ENCODE measurements at regions not wholly inside any gene's neighbourhood (a gene's known extent, or its start where the extent isn't known, plus 50 kb on each side); places are given as distances from the start of the nearest gene placed in this dataset.
"Not testable (repeated sequence)": the region's sequence is repeated elsewhere in the genome, so short reads cannot be mapped to it uniquely, and the experiment has no call there.

GRCh38 chr5:33205727-33206410 lies 234.9 kb upstream of the TARS1 start:
- ATAC-seq, result no peak
- Mint-ChIP-seq H3K36me3 (no peaks in the 10 kb centered on the region), H3K27ac (no peak overlapping the region)

GRCh38 chr5:33206962-33207506 lies 233.7 kb upstream of the TARS1 start:
- no peak overlapping the region for H3K4me3 Mint-ChIP-seq
- H3K4me1 Mint-ChIP-seq, result no peaks in the 10 kb centered on the region
- peaks cover 3% of the 10 kb centered on the region for H3K9me3 Mint-ChIP-seq
- no peak for DNase-seq (ENCODE audit: low spot score in 2 of 2)
- no peak for ATAC-seq
- no peak overlapping the region for H3K27ac Mint-ChIP-seq
- H3K36me3 Mint-ChIP-seq, result no peaks in the 10 kb centered on the region

More at GRCh38 chr5:33205727-33206410, 234.9 kb upstream of the TARS1 start:
- Mint-ChIP-seq H3K9me3 (peaks cover 3% of the 10 kb centered on the region), H3K4me3 (no peak overlapping the region), H3K4me1 (no peaks in the 10 kb centered on the region)
- DNase-seq (ENCODE audit: low spot score in 2 of 2), result no peak

DNA sequence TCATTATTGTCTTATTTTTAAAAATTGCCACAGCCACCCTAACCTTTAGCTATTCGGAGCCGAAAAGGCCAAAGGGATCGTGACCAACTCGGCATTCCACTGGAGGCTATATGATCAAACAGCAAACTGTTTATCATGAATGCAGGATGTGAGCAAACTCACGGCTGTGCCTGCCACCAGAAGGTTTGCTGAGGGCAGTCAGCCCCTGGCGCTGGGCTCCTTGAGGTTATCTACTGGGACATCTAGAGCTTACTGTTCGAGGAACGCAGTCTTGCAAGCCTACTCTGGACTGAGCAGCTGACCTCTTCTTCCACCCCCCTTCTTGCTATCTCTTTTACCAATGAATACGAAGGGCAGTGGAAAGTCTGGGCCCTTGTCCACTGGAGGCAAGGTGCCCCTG lies 231.5 kb upstream of the TARS1 start:
- Mint-ChIP-seq H3K4me1 (no peaks in the 10 kb centered on the region), H3K9me3 (no peaks in the 10 kb centered on the region), H3K4me3 (no peak overlapping the region), H3K27ac (no peak overlapping the region), H3K36me3 (no peaks in the 10 kb centered on the region)
- DNase-seq (ENCODE audit: low spot score in 2 of 2), result no peak
- no peak for ATAC-seq

DNA sequence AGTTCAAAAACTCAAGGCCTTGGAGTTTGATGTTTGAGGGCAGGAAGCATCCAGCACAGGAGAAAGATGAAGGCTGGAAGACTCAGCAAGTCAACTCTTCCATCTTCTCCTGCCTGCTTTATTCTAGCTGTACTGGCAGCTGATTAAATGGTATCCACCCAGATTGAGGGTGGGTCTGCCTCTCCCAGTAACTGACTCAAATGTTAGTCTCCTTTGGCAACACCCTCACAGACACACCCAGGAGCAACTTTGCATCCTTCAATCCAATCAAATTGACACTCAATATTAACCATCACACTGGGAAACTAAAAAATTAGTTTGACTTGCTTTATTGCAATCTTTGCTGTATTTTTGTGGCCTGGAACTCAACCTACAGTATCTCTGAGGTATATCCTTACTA lies 230.5 kb upstream of the TARS1 start:
- not testable (repeated sequence) for H3K27ac Mint-ChIP-seq; H3K4me1 Mint-ChIP-seq; H3K4me3 Mint-ChIP-seq; H3K36me3 Mint-ChIP-seq; DNase-seq (ENCODE audit: low spot score in 2 of 2); H3K9me3 Mint-ChIP-seq; ATAC-seq

- no peak overlapping the region for H3K4me3 Mint-ChIP-seq
- no peaks in the 10 kb centered on the region for H3K36me3 Mint-ChIP-seq
- H3K9me3 Mint-ChIP-seq, result no peaks in the 10 kb centered on the region
- DNase-seq (ENCODE audit: low spot score in 2 of 2), result no peak
- ATAC-seq, result no peak
- no peaks in the 10 kb centered on the region for H3K4me1 Mint-ChIP-seq
- H3K27ac Mint-ChIP-seq, result no peak overlapping the region
These were observed 229.8 kb upstream of the TARS1 start for GRCh38 chr5:33210978-33211377.

DNA sequence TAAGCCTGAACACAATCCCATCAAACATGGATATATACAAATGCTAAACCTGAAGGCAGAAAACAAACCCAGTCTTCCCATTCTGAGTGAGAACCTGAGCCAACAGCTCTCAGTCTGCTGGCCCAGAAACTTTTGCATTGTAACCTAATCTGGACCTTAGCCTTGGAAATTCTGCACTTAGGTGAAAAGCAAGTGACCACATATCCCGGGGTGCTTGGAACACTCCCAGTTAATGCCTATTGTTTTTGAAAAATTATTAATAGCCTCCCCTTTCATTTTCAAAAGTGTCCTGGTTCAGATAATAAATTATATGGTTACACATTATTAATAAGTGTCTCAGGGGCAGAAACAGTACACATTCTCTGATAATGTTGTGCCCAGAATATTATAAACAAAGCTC lies 228.3 kb upstream of the TARS1 start:
- Mint-ChIP-seq H3K4me1 (no peaks in the 10 kb centered on the region), H3K4me3 (no peak overlapping the region), H3K9me3 (no peaks in the 10 kb centered on the region), H3K27ac (no peak overlapping the region), H3K36me3 (no peaks in the 10 kb centered on the region)
- no peak for ATAC-seq
- DNase-seq (ENCODE audit: low spot score in 2 of 2), result no peak

DNA sequence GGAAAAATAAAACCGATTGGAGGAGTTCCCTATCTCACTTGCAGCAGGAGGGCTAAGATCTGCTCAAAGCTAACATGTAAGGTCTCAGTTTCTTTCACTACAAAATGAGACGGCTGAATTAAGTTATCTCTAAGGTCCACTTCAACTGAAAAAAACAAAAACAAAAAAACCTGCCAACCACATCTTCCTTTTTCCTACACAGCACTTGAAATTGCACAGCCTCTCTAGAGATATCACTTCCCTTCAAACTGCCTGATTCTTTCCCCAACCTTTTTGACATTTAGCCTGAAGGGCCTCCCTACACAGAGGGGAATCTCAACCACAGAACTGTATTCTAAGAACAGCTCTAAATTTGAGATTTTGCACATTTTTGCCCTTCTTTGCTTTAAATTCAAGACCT lies 227.9 kb upstream of the TARS1 start:
- H3K27ac Mint-ChIP-seq, result no peak overlapping the region
- no peak for ATAC-seq
- H3K4me3 Mint-ChIP-seq, result no peak overlapping the region
- no peaks in the 10 kb centered on the region for H3K9me3 Mint-ChIP-seq
- H3K4me1 Mint-ChIP-seq, result no peaks in the 10 kb centered on the region
- no peak for DNase-seq (ENCODE audit: low spot score in 2 of 2)
- no peaks in the 10 kb centered on the region for H3K36me3 Mint-ChIP-seq

- DNase-seq (ENCODE audit: low spot score in 2 of 2) (no peak), ATAC-seq (no peak)
- Mint-ChIP-seq H3K4me1 (no peaks in the 10 kb centered on the region), H3K27ac (no peak overlapping the region), H3K36me3 (no peaks in the 10 kb centered on the region), H3K9me3 (no peaks in the 10 kb centered on the region), H3K4me3 (no peak overlapping the region)
These were observed 217.0 kb upstream of the TARS1 start for GRCh38 chr5:33223563-33224284.

DNA sequence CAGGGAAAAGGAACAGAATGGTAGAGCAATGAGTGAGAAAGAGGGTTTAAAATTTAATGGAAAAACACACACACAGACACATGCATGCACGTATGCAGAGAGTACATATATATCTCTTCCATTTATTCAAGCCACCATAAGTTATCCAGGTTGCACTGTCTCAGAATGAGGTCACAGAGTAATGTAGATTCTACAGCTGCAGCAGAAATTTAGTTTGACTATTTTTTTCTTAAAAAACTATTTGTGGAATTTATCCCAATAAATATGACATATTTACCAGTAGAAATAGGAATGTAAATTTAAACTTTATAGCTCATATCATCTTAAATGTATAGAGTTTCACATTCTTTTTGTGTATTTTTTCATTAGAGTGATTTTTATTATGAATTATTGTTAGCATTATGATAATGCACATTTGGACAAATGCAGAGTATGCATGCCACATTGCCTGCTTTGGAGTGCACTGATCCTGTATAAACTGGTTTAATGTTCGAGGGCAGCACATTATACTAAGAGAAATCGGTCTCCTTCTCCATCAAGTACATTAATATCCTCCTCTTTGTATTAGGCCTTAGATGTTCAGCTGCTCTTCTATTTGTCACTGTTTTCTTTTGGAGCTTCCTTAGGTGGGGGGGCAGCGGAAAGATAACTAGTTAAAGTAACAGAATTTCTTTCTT lies 216.3 kb upstream of the TARS1 start:
- H3K9me3 Mint-ChIP-seq, result no peaks in the 10 kb centered on the region
- no peaks in the 10 kb centered on the region for H3K36me3 Mint-ChIP-seq

DNA sequence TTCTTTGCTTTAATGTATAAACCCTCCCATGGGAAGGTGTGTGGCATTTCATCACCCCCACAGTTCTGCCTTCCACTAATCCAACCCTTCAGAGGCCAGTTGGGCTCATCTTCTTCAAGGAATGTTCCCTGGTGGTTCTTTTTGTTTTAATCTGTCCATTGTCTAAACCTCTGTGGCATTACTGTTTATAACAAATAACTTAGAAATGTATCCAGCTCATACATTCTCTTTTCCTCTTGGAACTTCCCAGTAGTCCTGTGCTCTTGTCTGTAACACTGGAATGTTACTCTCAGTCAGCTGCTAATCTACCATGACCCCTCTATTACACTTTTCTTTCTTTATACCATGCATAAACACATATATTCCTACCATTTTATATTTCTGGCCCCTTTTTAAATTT lies 213.5 kb upstream of the TARS1 start:
- H3K27ac Mint-ChIP-seq, result no peak overlapping the region
- H3K9me3 Mint-ChIP-seq, result no peaks in the 10 kb centered on the region
- no peaks in the 10 kb centered on the region for H3K4me1 Mint-ChIP-seq
- DNase-seq (ENCODE audit: low spot score in 2 of 2) (no peak), ATAC-seq (no peak)
- H3K36me3 Mint-ChIP-seq, result no peaks in the 10 kb centered on the region
- H3K4me3 Mint-ChIP-seq, result no peak overlapping the region

More for the DNA sequence above, 216.3 kb upstream of the TARS1 start:
- Mint-ChIP-seq H3K4me3 (no peak overlapping the region), H3K4me1 (no peaks in the 10 kb centered on the region), H3K27ac (no peak overlapping the region)
- ATAC-seq (no peak), DNase-seq (ENCODE audit: low spot score in 2 of 2) (no peak)

GRCh38 chr5:33227746-33228145 lies 213.0 kb upstream of the TARS1 start:
- Mint-ChIP-seq H3K27ac (no peak overlapping the region), H3K36me3 (no peaks in the 10 kb centered on the region), H3K4me1 (no peaks in the 10 kb centered on the region), H3K4me3 (no peak overlapping the region), H3K9me3 (no peaks in the 10 kb centered on the region)
- DNase-seq (ENCODE audit: low spot score in 2 of 2), result no peak
- no peak for ATAC-seq

DNA sequence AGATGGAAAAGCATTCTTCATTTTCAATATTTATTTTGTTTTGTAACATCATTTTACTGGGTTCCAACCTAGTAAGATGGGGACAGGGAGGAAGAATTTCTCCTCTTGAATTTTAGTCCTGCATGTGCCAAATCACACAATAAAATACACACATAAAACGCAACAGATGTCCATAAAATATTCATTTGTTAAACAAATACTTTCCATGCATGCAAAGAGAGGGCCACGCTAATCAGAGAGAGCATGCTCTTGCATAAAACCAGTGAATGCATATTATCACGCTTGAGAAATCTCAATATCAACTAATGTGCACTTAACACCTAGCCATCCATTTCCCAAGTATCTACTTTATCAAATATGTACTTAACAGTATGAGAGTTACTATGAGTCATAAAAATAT lies 212.6 kb upstream of the TARS1 start:
- no peaks in the 10 kb centered on the region for H3K4me1 Mint-ChIP-seq
- ATAC-seq, result no peak
- no peak overlapping the region for H3K4me3 Mint-ChIP-seq
- H3K27ac Mint-ChIP-seq, result no peak overlapping the region
- no peaks in the 10 kb centered on the region for H3K36me3 Mint-ChIP-seq
- no peaks in the 10 kb centered on the region for H3K9me3 Mint-ChIP-seq
- DNase-seq (ENCODE audit: low spot score in 2 of 2), result no peak

- H3K27ac Mint-ChIP-seq, result no peak overlapping the region
- no peak for ATAC-seq
- no peaks in the 10 kb centered on the region for H3K9me3 Mint-ChIP-seq
- H3K4me1 Mint-ChIP-seq, result no peaks in the 10 kb centered on the region
- DNase-seq (ENCODE audit: low spot score in 2 of 2), result no peak
- H3K4me3 Mint-ChIP-seq, result no peak overlapping the region
- no peaks in the 10 kb centered on the region for H3K36me3 Mint-ChIP-seq
These were observed 211.5 kb upstream of the TARS1 start for GRCh38 chr5:33229216-33229615.

DNA sequence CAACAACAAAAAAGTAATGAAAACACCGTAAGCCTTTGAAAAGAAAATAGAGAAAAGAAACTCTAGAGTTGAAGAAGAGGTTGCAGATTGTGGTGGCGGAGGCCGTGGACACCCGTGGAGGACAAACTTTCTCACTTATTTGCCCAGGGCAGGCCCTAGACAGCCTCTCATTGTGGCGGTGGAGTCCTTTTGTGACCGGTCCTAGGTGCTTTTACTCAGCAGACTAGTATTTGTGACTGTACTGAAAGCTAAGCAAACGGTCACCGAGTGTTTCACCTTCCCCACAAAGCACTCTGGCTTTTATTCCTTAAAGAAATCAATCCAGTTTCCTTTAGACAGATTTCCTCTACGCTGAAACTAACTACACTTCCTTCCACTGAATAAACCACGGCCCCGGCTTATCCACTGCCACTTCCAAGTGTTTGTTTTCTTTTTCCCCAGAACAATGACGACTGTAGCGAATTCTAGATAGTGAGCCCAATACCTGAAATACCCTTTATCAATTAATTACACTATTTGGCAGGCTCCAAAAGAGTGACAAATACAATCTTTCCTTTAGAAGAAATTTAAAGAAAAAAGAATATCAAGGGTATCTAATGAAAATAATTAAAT lies 210.2 kb upstream of the TARS1 start:
- no peaks in the 10 kb centered on the region for H3K9me3 Mint-ChIP-seq
- DNase-seq (ENCODE audit: low spot score in 2 of 2) (no peak), ATAC-seq (no peak)
- no peaks in the 10 kb centered on the region for H3K36me3 Mint-ChIP-seq
- no peaks in the 10 kb centered on the region for H3K4me1 Mint-ChIP-seq
- H3K4me3 Mint-ChIP-seq, result no peak overlapping the region
- H3K27ac Mint-ChIP-seq, result no peak overlapping the region

- ATAC-seq (no peak), DNase-seq (ENCODE audit: low spot score in 2 of 2) (no peak)
- no peaks in the 10 kb centered on the region for H3K36me3 Mint-ChIP-seq
- H3K27ac Mint-ChIP-seq, result no peak overlapping the region
- no peaks in the 10 kb centered on the region for H3K4me1 Mint-ChIP-seq
- H3K9me3 Mint-ChIP-seq, result no peaks in the 10 kb centered on the region
- H3K4me3 Mint-ChIP-seq, result no peak overlapping the region
These were observed 209.5 kb upstream of the TARS1 start for GRCh38 chr5:33231214-33231710.
